ENCODE measurements at regions not wholly inside any gene's neighbourhood (a gene's known extent, or its start where the extent isn't known, plus 50 kb on each side); places are given as distances from the start of the nearest gene placed in this dataset.
A peak's percentile ranks its signal among the peaks of the same experiment; 100 is the strongest.

GRCh38 chr10:33463011-33463410, 128.5 kb upstream of the NRP1 start:
- Histone ChIP-seq H3K9me2 (ENCODE audit: insufficient read depth) (no peaks in the 10 kb centered on the region), H3K36me3 (ENCODE audit: low read depth) (no peaks in the 10 kb centered on the region), H3K9ac (no peak overlapping the region), H3K4me3 (no peak overlapping the region), H3F3A (ENCODE audit: insufficient read depth) (peaks cover 22% of the 10 kb centered on the region), H3K27me3 (replicated peaks; ENCODE audit: insufficient read depth) (no peaks in the 10 kb centered on the region), H3K79me2 (ENCODE audit: insufficient read depth) (no peaks in the 10 kb centered on the region), H2AFZ (no peak overlapping the region), H3K9me3 (ENCODE audit: low read depth) (no peaks in the 10 kb centered on the region), H4K20me1 (ENCODE audit: insufficient read depth) (no peaks in the 10 kb centered on the region), H3K4me1 (ENCODE audit: insufficient read depth) (peaks cover 28% of the 10 kb centered on the region), H3K4me2 (ENCODE audit: unreplicated experiment) (no peak overlapping the region), H3K27ac (no peak overlapping the region)
- DNase-seq = no peak
- TF ChIP-seq EZH2phosphoT487 (IDR thresholded peaks at IDR 0.05; ENCODE audit: insufficient read depth, low read depth) (no peak), EZH2 (IDR thresholded peaks at IDR 0.05; ENCODE audit: insufficient read depth, poor library complexity, severe bottlenecking) (no peak)
- 79 to 81% methylated on average over 4 of the region's 4 CpGs for WGBS, 2 experiments (ENCODE audit: low coverage in 1 of 2, low lambda C conversion rate in 2 of 2, missing lambda C conversion rate in 2 of 2)
- in situ Hi-C loops (cut with MboI) = no loop called here

GRCh38 chr10:33461295-33461640, 126.8 kb upstream of the NRP1 start:
- Histone ChIP-seq H3K9me3 (ENCODE audit: low read depth) (no peaks in the 10 kb centered on the region), H4K20me1 (ENCODE audit: insufficient read depth) (no peaks in the 10 kb centered on the region), H3K27me3 (replicated peaks; ENCODE audit: insufficient read depth) (no peaks in the 10 kb centered on the region), H3K9me2 (ENCODE audit: insufficient read depth) (no peaks in the 10 kb centered on the region), H3F3A (ENCODE audit: insufficient read depth) (peaks cover 22% of the 10 kb centered on the region), H3K79me2 (ENCODE audit: insufficient read depth) (no peaks in the 10 kb centered on the region), H3K27ac (peak overlapping the region; percentile 58; the same call in 1 of the 2 replicates), H3K4me2 (ENCODE audit: unreplicated experiment) (no peak overlapping the region), H3K36me3 (ENCODE audit: low read depth) (no peaks in the 10 kb centered on the region), H3K9ac (no peak overlapping the region), H3K4me3 (no peak overlapping the region), H2AFZ (peak overlapping the region; percentile 39; the same call in 1 of the 2 replicates), H3K4me1 (ENCODE audit: insufficient read depth) (peaks cover 28% of the 10 kb centered on the region)
- in situ Hi-C loops (cut with MboI) = no loop called here
- WGBS, 2 experiments (ENCODE audit: low coverage in 1 of 2, low lambda C conversion rate in 2 of 2, missing lambda C conversion rate in 2 of 2) = 22 to 33% methylated on average over 2 of the region's 2 CpGs
- no peak for DNase-seq
- TF ChIP-seq EZH2phosphoT487 (IDR thresholded peaks at IDR 0.05; ENCODE audit: insufficient read depth, low read depth) (no peak), EZH2 (IDR thresholded peaks at IDR 0.05; ENCODE audit: insufficient read depth, poor library complexity, severe bottlenecking) (no peak)

GRCh38 chr10:33460505-33461294, 126.2 kb upstream of the NRP1 start:
- 8 to 9% methylated on average over 5 of the region's 5 CpGs for WGBS, 2 experiments (ENCODE audit: low coverage in 1 of 2, low lambda C conversion rate in 2 of 2, missing lambda C conversion rate in 2 of 2)
- Histone ChIP-seq H4K20me1 (ENCODE audit: insufficient read depth) (no peaks in the 10 kb centered on the region), H3K4me2 (ENCODE audit: unreplicated experiment) (peak overlapping the region; percentile 40), H3K27ac (peak overlapping the region; percentile 58), H3K4me1 (ENCODE audit: insufficient read depth) (peaks cover 28% of the 10 kb centered on the region), H3F3A (ENCODE audit: insufficient read depth) (peaks cover 22% of the 10 kb centered on the region), H3K9ac (no peak overlapping the region), H3K9me3 (ENCODE audit: low read depth) (no peaks in the 10 kb centered on the region), H2AFZ (peak overlapping the region; percentile 39; the same call in 1 of the 2 replicates), H3K79me2 (ENCODE audit: insufficient read depth) (no peaks in the 10 kb centered on the region), H3K9me2 (ENCODE audit: insufficient read depth) (no peaks in the 10 kb centered on the region), H3K4me3 (no peak overlapping the region), H3K27me3 (replicated peaks; ENCODE audit: insufficient read depth) (no peaks in the 10 kb centered on the region), H3K36me3 (ENCODE audit: low read depth) (no peaks in the 10 kb centered on the region)
- DNase-seq = peak; percentile 90
- TF ChIP-seq EZH2phosphoT487 (IDR thresholded peaks at IDR 0.05; ENCODE audit: insufficient read depth, low read depth) = no peak
- TF ChIP-seq EZH2 (IDR thresholded peaks at IDR 0.05; ENCODE audit: insufficient read depth, poor library complexity, severe bottlenecking) = no peak
- in situ Hi-C loops (cut with MboI) = no loop called here

GRCh38 chr10:33459602-33460001, 125.1 kb upstream of the NRP1 start:
- no peak overlapping the region for H2AFZ ChIP-seq

More at GRCh38 chr10:33459602-33460001, 125.1 kb upstream of the NRP1 start:
- H3F3A ChIP-seq (ENCODE audit: insufficient read depth) = peaks cover 22% of the 10 kb centered on the region
- DNase-seq = peak; percentile 78
- peaks cover 28% of the 10 kb centered on the region for H3K4me1 ChIP-seq (ENCODE audit: insufficient read depth)
- H3K9ac ChIP-seq = no peak overlapping the region
- in situ Hi-C loops (cut with MboI) = no loop called here
- WGBS, 2 experiments (ENCODE audit: low coverage in 1 of 2, low lambda C conversion rate in 2 of 2, missing lambda C conversion rate in 2 of 2) = 6 to 7% methylated on average over 5 of the region's 5 CpGs
- peak overlapping the region; percentile 58 for H3K27ac ChIP-seq
- peak overlapping the region; percentile 39 for H3K4me2 ChIP-seq (ENCODE audit: unreplicated experiment)
- H3K27me3 ChIP-seq (replicated peaks; ENCODE audit: insufficient read depth) = no peaks in the 10 kb centered on the region
- peak overlapping the region; percentile 12; the same call in 1 of the 2 replicates for H3K4me3 ChIP-seq
- no peak for TF ChIP-seq EZH2phosphoT487 (IDR thresholded peaks at IDR 0.05; ENCODE audit: insufficient read depth, low read depth)
- TF ChIP-seq EZH2 (IDR thresholded peaks at IDR 0.05; ENCODE audit: insufficient read depth, poor library complexity, severe bottlenecking) = no peak
- H3K79me2 ChIP-seq (ENCODE audit: insufficient read depth) = no peaks in the 10 kb centered on the region
- no peaks in the 10 kb centered on the region for H3K36me3 ChIP-seq (ENCODE audit: low read depth)
- H4K20me1 ChIP-seq (ENCODE audit: insufficient read depth) = no peaks in the 10 kb centered on the region
- no peaks in the 10 kb centered on the region for H3K9me2 ChIP-seq (ENCODE audit: insufficient read depth)
- H3K9me3 ChIP-seq (ENCODE audit: low read depth) = no peaks in the 10 kb centered on the region
